ENCODE measurements at regions not wholly inside any gene's neighbourhood (a gene's known extent, or its start where the extent isn't known, plus 50 kb on each side); places are given as distances from the start of the nearest gene placed in this dataset.

- no peak for DNase-seq (ENCODE audit: low read depth)
Measured at GRCh38 chr9:82153032-82153431, 164.5 kb downstream of the SPATA31D1 start.

- DNase-seq (ENCODE audit: low read depth): no peak
Measured at GRCh38 chr9:82154573-82154972, 166.0 kb downstream of the SPATA31D1 start.

GRCh38 chr9:82161876-82162275 is 173.3 kb downstream of the SPATA31D1 start:
- DNase-seq (ENCODE audit: low read depth): no peak

- DNase-seq (ENCODE audit: low read depth): no peak
Measured at GRCh38 chr9:82164159-82164558, 175.6 kb downstream of the SPATA31D1 start.

- no peak for DNase-seq (ENCODE audit: low read depth)
Measured at GRCh38 chr9:82167296-82167695, 178.7 kb downstream of the SPATA31D1 start.

- DNase-seq (ENCODE audit: low read depth): no peak
Measured at GRCh38 chr9:82168585-82168984, 180.0 kb downstream of the SPATA31D1 start.

GRCh38 chr9:82170866-82171265 is 182.3 kb downstream of the SPATA31D1 start:
- no peak for DNase-seq (ENCODE audit: low read depth)

GRCh38 chr9:82171271-82171670 is 182.7 kb downstream of the SPATA31D1 start:
- no peak for DNase-seq (ENCODE audit: low read depth)

GRCh38 chr9:82180711-82181110 is 192.1 kb downstream of the SPATA31D1 start:
- DNase-seq (ENCODE audit: low read depth): no peak

GRCh38 chr9:82183181-82183860 is 194.7 kb downstream of the SPATA31D1 start:
- DNase-seq (ENCODE audit: low read depth): no peak

- no peak for DNase-seq (ENCODE audit: low read depth)
Measured at GRCh38 chr9:82184524-82184923, 196.0 kb downstream of the SPATA31D1 start.

- DNase-seq (ENCODE audit: low read depth): no peak
Measured at GRCh38 chr9:82188817-82189216, 200.2 kb downstream of the SPATA31D1 start.

- DNase-seq (ENCODE audit: low read depth): no peak
Measured at GRCh38 chr9:82191082-82191770, 202.7 kb downstream of the SPATA31D1 start.

- no peak for DNase-seq (ENCODE audit: low read depth)
Measured at GRCh38 chr9:82192211-82192610, 203.6 kb downstream of the SPATA31D1 start.

GRCh38 chr9:82196622-82197441 is 208.3 kb downstream of the SPATA31D1 start:
- no peak for DNase-seq (ENCODE audit: low read depth)

- DNase-seq (ENCODE audit: low read depth): no peak
Measured at GRCh38 chr9:82201196-82201595, 212.6 kb downstream of the SPATA31D1 start.

GRCh38 chr9:82202808-82203207 is 214.2 kb downstream of the SPATA31D1 start:
- DNase-seq (ENCODE audit: low read depth): no peak

GRCh38 chr9:82206490-82206889 is 217.9 kb downstream of the SPATA31D1 start:
- no peak for DNase-seq (ENCODE audit: low read depth)

- no peak for DNase-seq (ENCODE audit: low read depth)
Measured at GRCh38 chr9:82206946-82207345, 218.4 kb downstream of the SPATA31D1 start.

GRCh38 chr9:82208741-82209450 is 220.3 kb downstream of the SPATA31D1 start:
- no peak for DNase-seq (ENCODE audit: low read depth)

GRCh38 chr9:82209797-82210470 is 221.4 kb downstream of the SPATA31D1 start:
- no peak for DNase-seq (ENCODE audit: low read depth)

Measured in forelimb muscle (tissue), 1 donor.